Inflammatory macrophage treated with lipopolysaccharide for 4 hours (primary cell): ENCODE measurements at regions not wholly inside any gene's neighbourhood (a gene's known extent, or its start where the extent isn't known, plus 50 kb on each side); places are given as distances from the start of the nearest gene placed in this dataset.
"Not testable (repeated sequence)": the region's sequence is repeated elsewhere in the genome, so short reads cannot be mapped to it uniquely, and the experiment has no call there.

ENCODE experiments used
- DNase-seq: peaks from one replicate; pipeline ENCODE4 v3.0.0-alpha.2; 2020

DNA sequence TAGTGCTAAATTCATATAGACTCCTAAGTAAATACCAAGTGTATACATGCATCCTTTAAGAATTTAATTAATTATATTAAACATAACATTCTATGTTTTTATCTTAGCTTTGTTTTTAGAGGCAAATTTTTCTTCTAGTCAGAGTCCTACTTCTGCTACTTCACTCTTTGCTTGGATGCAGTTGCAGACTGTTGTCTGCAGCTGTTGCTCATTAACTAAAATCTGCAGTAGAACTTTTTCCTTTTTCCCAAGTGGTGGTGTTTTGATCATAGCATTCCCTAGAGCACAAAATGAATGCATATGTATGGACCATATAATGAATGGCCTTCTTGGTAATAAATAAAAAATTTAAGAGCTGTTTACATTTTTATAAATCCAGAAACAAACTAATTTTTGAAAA lies 198.3 kb downstream of the CASP12 start:
- no peak for DNase-seq

DNA sequence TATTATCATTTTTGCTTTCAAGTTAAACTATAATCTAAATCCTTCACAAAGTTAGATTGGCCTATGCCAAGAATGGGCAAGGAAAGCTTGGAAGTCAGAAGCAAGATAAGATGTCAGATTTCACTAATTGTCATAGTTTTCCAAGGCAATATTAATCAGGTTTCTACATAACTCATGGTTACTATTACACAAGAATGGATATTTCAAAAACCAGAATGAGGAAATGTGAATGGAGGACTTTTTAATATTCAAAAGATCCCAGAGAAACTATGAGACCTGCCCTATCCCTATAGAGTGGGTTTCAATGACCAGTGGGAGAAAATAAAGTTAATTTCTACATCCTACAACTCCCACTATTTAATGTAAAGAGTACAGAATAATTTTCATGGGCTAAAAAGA lies 203.2 kb downstream of the CASP12 start:
- DNase-seq, result peak; percentile 72

GRCh38 chr11:104694259-104695064 lies 203.8 kb downstream of the CASP12 start:
- DNase-seq, result peak; percentile 84

DNA sequence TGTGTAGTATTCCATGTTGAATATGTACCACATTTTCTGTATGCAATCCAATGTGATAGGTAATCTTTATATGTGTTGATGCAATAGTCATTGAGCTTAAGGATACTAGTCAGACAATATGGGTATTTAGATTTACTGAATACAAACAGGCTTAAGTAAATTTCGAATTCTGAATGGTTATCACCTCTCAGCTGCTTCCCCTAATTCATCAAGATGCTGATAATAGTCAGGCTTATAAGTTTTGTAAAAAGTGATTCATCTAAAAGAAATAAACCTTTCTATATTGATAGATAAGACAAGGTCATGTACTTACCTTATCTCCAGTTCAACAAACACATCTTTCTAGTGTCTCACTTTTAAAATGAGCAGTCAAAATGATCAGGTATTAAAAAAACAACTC lies 205.5 kb downstream of the CASP12 start:
- no peak for DNase-seq

DNA sequence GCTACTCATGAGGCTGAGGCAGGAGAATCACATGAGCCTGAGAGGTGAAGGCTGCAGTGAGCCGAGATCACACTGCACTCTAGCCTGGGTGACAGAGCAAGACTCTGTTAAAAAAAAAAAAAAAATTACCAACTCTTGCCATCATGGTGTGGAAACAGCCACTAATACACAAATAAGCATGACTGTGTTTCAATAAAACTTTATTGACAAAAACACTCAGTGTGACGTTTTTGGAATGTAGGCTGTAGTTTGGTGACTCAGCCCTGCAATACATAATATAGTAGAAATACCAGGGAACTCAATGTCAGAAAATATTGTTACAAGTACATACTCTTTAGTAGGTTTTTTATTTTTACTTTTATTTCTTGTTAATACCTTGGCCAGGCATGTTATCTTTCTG lies 207.1 kb downstream of the CASP12 start:
- DNase-seq, result no peak

GRCh38 chr11:104690241-104690640 lies 208.0 kb downstream of the CASP12 start:
- no peak for DNase-seq

DNA sequence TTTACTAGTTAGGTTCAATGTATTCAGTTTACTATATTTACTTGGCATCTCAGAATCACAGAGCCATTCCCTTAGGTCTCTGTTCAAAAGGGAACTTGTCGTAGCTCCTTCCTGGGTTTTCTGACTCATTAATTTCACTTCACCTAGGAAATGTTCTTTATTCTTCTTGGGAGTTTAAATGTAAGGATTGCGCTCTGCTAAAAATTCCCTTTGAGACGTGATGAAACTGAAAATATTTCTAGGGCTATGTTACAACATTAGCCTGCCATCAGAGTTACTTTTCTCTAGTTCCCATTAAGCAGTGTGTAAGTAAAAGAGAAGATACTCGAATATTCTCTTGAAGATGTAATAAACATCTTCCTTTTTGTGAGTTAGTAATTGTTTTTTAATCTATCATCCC lies 209.5 kb downstream of the CASP12 start:
- peak; percentile 93 for DNase-seq

GRCh38 chr11:104682206-104682605 lies 216.1 kb downstream of the CASP12 start:
- DNase-seq, result no peak

DNA sequence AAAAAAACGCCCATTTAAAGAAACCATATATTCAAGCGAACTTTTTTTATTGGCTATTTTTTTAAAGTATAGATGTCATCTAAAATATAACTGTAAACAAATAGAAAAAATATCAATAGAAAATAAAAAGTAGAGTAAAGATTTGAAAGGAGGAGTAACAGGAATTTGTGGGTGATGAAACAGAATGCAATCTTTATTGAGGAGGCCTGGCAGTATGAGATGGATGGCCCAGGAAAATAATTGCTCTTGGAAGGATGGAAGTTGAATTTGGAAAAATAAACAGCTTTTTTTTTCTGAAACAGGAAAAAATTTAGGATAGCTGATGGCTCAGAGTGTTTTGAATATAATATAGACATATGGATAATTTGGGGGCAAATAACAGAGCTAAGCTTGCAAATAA lies 219.0 kb downstream of the CASP12 start:
- no peak for DNase-seq

- DNase-seq, result no peak
These were observed 219.9 kb downstream of the CASP12 start for GRCh38 chr11:104678408-104678807.

- not testable (repeated sequence) for DNase-seq
These were observed 221.2 kb downstream of the CASP12 start for GRCh38 chr11:104677069-104677468.

DNA sequence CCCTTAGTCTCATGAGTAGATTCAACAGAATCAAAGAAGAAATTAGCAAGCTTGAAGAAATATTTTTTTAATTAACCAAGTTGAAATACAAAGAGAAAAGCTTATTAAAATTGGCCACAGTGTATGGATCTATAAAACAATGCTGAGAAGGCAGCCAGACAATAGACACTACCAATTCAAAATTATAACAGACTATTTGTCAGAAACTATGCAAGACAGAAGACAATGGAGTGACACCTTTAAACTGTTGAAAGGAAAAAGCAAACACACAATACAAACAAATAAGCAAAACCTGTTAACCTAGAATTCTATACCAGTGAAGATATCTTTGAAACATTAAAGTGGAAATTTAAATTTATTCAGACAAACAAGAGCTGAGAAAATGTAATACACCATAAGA lies 225.4 kb downstream of the CASP12 start:
- DNase-seq, result no peak

DNA sequence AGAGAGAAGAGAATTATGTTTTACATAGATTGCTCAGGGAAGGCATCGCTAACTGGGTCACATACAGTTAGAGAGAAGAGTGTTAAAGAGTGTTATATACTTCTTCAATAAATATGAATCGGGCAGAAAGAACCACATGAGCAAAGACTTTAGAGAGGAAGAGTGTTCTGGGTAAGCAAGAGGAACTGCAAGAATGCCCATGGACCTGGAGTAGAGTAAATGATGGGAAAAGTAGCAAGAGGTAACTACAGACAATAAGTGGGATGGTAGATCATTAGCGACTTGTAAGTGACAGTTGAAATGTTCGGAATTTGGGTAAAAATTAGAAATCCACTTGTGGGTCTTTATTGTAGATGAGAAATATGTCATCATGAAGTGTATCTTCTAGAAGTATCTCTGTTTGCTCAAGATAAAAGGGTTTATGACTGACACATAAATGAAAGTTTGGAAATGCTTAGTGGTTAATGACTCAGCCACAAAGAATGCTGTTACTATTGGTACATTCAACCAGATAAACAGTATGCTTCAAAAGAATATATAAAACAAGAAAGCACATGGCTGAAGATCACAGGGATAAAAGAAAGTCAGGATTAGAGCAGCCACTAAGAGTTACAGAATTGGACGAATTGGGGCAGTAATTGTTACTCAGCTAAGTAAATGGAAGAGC lies 229.3 kb downstream of the CASP12 start:
- DNase-seq, result peak; percentile 58

- DNase-seq, result no peak
These were observed 231.6 kb downstream of the CASP12 start for GRCh38 chr11:104666624-104667023.

- DNase-seq, result peak; percentile 20
These were observed 232.6 kb downstream of the CASP12 start for GRCh38 chr11:104665641-104666040.

DNA sequence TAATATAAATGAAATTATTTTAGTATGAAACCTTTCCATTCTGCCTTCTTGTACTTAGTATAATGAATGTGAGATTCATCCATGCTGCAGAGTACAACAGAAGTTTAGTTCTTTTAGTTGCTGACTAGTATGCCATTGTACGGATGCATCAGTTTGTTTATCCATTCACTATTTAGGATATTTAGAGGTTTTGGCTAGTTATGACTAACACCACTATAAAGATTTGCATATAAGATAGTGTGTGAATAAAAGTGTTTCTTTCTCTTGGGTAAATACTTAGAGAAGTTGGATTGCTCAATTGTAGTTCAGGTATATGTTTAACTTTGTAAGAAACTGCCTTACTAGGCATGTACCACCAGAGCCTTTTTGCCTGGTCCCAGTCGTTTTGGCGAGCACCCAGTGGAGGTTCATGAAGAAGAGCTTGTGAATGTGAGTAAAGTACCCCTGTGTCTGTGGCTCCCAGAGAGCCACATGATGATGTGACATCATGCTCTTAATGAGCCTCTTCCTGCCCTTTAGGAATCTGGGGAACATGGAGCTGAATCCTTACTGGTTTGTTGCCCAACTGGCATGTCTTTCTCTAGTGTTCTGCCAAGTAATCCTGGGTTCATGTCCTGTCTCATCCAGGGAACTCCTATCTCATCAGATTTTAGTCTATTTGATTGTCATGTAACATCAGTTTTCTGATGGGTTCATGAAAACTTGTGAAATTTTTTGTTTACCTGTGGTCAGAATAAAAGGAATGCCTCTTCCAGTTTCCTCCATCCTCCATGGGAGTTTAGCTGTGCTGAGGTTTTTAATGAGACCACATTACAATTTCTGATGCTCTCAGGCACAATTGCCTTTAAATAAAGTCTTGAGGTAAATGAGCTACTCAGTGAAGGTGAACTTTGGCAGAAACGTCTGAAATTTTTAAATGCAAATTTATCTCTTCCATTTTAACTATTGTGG lies 234.8 kb downstream of the CASP12 start:
- DNase-seq, result no peak

- DNase-seq, result no peak
These were observed 236.4 kb downstream of the CASP12 start for GRCh38 chr11:104661901-104662300.

DNA sequence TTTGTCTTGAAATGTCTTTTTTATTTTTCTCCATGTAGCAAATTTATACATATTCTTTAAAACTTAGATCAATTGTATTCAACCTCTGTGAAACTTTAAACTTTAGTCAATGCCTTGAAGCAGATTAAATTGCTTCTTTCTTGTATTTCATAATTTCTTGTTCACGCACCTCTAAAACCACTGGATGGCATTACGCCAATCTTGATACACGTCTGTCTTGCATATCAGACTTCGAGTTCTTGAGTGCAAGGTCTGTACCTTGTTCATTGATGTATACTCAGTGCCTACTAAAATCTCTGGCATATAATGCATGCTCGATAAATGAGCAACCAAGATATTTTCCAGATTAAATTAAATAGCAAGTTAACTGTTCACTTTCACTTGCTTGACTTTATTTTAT lies 236.8 kb downstream of the CASP12 start:
- no peak for DNase-seq

DNA sequence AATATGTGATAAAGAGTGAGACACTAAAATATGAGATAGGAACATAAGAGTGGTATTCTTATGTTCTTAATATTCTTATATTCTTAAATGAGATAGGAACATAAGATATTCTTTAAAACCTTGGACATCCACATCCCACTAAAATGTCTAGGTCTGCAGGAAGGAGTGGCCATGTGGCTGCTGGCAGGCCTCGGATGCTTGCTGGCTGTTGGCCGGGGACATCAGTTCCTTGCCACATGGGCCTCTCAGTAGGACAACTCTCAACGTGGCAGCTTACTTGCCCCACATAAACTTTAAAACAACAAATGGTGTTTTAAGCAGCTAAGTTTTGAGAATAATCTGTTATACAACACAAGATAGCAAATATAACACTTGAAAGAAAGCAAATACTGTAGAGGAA lies 240.1 kb downstream of the CASP12 start:
- no peak for DNase-seq

DNA sequence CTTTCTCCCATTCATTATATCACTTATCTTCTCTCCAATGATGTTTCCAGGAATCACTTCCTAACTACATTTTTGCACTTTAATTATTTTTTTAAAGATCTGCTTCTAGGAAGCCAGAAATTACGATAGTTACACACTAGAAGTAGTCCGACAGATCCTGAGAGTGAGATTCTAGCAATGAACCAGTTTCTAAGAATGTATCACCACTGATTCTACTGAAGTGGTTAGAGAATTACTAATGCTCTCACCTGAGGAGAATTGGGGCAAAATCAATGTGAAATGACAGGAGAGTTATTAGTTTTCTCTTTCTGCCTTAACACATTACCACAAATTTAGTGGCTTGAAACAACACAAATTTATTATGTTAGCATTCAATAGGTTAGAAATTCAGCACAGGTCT lies 241.2 kb downstream of the CASP12 start:
- DNase-seq, result no peak

DNA sequence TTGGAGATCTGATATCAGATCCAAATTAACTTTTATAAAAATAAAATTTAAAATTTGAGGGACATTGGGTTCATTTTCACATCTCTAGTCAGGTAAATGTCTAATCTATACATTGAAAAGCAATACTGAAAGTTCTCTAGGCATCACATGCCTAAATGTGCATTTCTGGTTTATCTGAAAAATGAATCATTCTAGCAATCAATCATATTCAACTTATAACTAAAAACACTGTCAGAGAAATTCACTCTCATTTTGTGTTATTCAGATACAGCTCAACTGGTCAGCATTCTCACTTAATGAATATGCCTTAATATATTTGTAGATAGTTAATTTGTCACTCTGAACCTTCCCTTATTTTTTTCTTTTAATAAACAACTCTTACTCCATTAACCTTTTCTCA lies 243.2 kb downstream of the CASP12 start:
- no peak for DNase-seq

DNA sequence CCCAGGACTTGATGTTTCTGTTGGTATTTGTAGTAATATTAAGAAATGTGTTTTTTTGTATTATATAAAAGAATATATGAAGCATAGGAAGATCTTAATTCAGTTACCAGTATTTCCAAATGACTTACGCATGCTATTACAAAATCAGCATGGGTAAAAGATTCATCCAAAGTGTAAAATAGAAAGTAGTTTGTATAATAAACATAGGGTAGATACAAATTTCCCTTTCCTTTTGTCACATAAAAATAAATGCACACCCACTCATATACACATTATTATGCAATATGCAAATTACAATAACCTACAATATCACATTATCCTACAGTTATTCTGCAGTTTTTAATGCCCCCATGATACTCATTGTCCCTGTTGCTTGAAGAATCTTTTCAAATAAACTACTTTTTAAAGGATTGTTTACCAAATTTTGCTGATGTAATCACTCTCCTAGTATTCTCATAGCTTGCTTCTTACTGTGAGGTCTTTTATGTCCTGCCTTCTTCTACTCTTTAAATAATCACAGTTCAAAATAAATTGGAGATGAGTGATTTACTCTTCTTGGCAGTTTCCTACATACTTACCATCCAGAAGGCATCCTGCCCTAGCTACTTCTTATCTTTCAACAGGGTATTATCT lies 244.0 kb downstream of the CASP12 start:
- DNase-seq, result peak; percentile 74

DNA sequence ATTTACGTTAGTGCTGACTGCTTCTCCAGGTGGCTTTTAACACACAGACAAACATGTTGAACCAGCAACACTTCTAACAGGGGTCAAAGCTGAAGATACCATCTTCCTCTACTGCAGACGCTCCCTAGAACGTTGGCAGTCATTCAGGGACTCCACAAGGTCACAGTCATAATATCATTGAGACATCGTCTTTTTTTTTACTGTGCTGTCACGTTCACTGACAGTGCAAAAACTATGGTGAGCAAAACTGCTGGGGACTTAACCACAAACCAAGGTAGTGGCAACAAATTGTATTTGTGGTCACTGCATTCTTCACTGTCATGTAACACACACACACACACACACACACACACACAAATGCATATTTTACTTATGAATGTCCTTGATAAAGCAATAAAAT lies 244.9 kb downstream of the CASP12 start:
- DNase-seq, result peak; percentile 38
